Neural progenitor cell (in vitro differentiated cells): ENCODE measurements at regions not wholly inside any gene's neighbourhood (a gene's known extent, or its start where the extent isn't known, plus 50 kb on each side); places are given as distances from the start of the nearest gene placed in this dataset.

Source experiments
- CTCF ChIP-seq: fragments of 200-600 bp; sonication (generic); IDR thresholded peaks from 2 replicates; pipeline ENCODE4 v1.5.1; 2017; ENCODE audit warnings: antibody characterized with exemption, mild to moderate bottlenecking
- EZH2phosphoT487 ChIP-seq: fragments of 200-600 bp; sonication (generic); IDR thresholded peaks from 2 replicates; pipeline ENCODE4 v1.6.1; 2017; ENCODE audit warnings: antibody characterized with exemption

GRCh38 chr10:33416691-33417090, 82.2 kb upstream of the NRP1 start:
- TF ChIP-seq CTCF (no peak), EZH2phosphoT487 (no peak)
